Activated naive CD4-positive, alpha-beta T cell treated with anti-CD3 and anti-CD28 coated beads, Interleukin-2, amount 50 U/mL, for 72 hours (primary cell): ENCODE measurements at regions not wholly inside any gene's neighbourhood (a gene's known extent, or its start where the extent isn't known, plus 50 kb on each side); places are given as distances from the start of the nearest gene placed in this dataset.

Experiments
- ATAC-seq, 2 donors: fragments of 150-1000 bp; cut with Tn5 transposase; 2 replicates each; pipeline ENCODE4 v1.10.0; 2021; ENCODE audit warnings: mild to moderate bottlenecking in 2 of 2, moderate library complexity in 2 of 2
- DNase-seq, 2 donors: peaks; one replicate each; pipeline ENCODE4 v3.0.0; 2021 to 2022; ENCODE audit warnings: low spot score in 2 of 2
- H3K27ac Mint-ChIP-seq, 2 donors: one replicate each; pipeline ENCODE4 v1.8.0; 2022; ENCODE audit warnings: mild to moderate bottlenecking in 2 of 2, mixed read lengths in 2 of 2
- H3K36me3 Mint-ChIP-seq, 2 donors: one replicate each; pipeline ENCODE4 v1.8.0; 2022; ENCODE audit warnings: mixed read lengths in 2 of 2
- H3K9me3 Mint-ChIP-seq, 2 donors: one replicate each; pipeline ENCODE4 v1.8.0; 2022; ENCODE audit warnings: mixed read lengths in 2 of 2

DNA sequence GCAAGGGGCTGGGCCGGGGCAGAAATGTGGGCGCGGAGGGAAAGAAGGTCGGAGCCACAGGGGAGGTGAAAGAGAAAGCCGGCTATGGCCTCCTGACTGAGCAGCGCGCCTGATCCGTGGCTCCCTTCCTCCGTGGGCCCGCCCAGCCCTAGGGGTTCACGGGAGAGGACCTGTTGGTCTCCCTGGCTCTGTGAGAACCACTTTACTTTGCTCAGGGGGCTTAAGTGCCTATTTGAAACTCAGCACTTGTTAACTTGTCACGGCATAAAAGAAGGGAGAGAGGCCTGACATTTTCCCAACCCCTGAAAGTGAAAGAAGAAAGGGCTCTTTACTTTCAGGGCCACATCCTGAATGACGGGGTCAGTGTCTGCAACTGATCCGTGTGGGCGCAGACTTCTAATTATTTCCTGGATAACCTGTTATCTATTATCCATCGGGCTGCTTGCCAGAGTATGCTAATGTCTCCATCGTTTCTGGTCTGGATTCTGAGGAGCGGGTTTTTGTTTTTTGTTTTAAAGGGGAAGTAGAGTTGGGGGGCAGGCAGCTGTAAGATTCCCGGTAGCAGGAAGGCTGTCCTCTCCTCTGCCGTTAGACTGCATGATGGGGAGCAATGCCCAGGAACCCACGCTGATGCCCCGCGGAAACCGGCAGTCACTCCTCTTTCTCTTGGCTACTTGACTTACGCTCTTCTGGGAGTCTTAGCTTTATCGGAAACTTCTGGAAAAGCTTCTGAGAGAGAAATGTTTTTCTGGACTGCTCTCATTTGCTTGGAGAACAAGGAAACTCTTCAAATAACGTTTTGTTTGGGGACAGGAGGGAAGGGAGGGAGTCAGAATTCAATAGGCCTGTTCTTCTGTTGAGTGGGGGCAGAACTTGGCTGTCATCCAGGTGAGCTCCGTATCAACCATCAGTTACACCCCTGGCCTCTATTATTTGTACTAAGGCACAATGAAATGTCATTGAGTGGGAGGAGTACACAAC, 127.7 kb upstream of the MAX start:
- ATAC-seq = peak; percentile 71 to 79
- DNase-seq = peak in 1 of 2 donors; percentile 47
- peaks cover 0 to 3% of the 10 kb centered on the region in 2 donors for H3K9me3 Mint-ChIP-seq
- peak overlapping the region; percentile 89 to 97 for H3K27ac Mint-ChIP-seq
- peaks cover 0 to 6% of the 10 kb centered on the region in 2 donors for H3K36me3 Mint-ChIP-seq

- no peak overlapping the region for H3K27ac Mint-ChIP-seq
- DNase-seq (no peak), ATAC-seq (no peak)
- H3K36me3 Mint-ChIP-seq = peaks cover 0 to 6% of the 10 kb centered on the region in 2 donors
- H3K9me3 Mint-ChIP-seq = peaks cover 0 to 10% of the 10 kb centered on the region in 2 donors
Measured at GRCh38 chr14:65231286-65231980, 129.1 kb upstream of the MAX start.

DNA sequence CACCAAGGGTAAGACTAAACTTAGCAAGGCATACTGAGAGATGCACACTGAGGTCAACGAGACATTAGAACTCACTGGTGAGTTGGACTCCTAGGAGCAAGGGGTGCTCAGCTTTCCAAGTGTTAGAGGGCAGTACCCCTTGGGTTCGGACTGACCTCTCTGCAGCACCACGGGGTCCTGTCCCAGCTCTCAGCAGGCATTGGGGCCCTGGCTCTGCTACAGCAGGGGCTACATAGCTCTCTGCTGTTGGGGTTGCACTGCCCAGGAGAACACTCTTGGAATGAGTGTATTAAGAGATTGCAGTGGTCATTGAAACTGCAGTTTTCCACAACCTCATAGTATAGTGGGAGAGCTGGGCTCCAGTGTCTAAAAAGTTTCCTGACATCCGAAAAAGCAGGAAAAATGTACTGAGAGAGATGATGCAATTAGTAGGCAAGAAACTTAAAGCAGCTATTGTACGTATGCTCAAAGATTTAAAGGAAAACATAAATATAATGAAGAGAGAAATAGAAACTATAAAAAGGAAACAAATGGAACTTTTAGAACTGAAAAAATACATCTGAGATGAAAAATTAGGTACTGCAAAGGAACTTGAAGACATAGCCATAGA, 132.5 kb upstream of the MAX start:
- H3K36me3 Mint-ChIP-seq = no peaks in the 10 kb centered on the region
- no peak for ATAC-seq

DNA sequence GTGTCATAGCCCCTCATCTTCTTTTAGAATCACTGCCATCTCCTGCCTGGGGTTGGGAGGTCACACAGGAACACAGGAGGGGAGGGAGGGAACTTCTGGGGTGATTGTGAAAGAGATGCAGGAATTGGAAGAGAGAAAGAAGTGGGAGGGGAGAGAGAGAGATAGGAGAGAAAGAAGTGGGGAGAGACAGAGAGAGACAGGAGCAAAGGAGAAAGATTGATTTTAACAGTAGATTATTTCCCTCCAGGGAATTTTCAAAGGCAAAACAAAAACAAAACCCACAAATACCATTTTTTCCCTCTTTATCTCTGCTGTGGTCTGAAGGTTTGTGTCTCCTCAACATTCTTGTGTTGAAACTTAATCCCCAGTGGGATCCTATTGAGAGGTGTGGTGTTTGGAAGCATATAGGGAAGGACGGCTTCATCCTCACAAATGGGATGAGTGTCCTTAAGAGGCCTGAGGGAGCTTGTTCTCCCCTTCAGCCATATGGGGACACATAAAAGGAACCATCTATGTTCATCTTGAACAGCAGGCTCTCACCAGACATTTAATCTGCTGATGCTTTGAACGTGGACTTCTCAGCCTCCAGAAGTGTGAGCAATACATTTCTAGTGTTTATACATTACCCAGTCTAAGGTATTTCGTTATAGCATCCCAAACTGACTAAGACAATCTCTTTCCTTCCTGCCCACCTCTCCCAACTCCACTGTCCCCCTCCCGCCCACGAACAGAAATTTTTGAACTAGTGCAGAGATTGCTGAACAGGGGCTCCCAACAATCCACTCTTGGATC, 134.9 kb upstream of the MAX start:
- H3K27ac Mint-ChIP-seq = no peak overlapping the region
- peaks cover 0 to 10% of the 10 kb centered on the region in 2 donors for H3K9me3 Mint-ChIP-seq
- ATAC-seq (no peak), DNase-seq (no peak)
- H3K36me3 Mint-ChIP-seq = no peaks in the 10 kb centered on the region

More for the DNA sequence above, 132.5 kb upstream of the MAX start:
- no peak for DNase-seq
- Mint-ChIP-seq H3K9me3 (peaks cover 0 to 10% of the 10 kb centered on the region in 2 donors), H3K27ac (no peak overlapping the region)

DNA sequence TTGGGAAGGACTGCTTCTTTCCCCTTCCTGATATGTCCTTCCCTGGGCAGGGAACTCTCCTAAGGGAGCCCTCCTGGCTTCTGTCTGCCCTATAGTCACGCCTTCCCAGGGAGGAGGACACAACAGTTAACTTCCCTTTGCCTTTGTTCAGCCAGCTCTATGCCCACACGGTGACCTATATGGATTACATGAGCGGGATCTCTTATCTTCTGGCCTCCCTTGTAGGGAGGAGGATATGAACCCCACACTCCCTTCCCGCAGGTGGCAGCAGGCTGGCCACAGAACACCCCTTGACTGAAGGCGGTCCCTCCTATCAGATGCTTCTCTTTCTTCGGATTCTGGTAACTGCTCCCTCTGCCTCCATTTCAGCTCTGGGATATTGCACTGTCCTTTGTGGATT, 135.6 kb upstream of the MAX start:
- no peak for DNase-seq
- Mint-ChIP-seq H3K9me3 (peaks cover 0 to 10% of the 10 kb centered on the region in 2 donors), H3K27ac (no peak overlapping the region), H3K36me3 (no peaks in the 10 kb centered on the region)
- no peak for ATAC-seq

DNA sequence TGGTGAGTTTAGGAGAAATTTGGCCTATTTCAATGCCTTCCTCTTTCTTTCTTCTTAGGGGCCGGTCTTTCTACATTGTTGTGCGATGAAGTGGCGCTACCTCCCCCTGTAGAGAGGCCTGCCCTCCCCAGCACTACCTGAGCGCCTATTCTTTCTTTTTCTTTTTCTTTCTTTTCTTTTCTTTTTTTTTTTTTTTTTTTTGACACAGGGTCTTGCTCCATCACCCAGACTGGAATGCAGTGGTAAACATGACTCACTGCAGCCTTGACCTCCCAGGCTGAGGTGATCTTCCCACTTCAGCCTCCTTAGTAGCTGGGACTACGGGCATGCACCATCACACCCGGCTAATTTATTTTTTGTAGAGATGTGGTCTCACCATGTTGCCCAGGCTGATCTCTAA, 136.1 kb upstream of the MAX start:
- Mint-ChIP-seq H3K27ac (no peak overlapping the region), H3K36me3 (no peaks in the 10 kb centered on the region), H3K9me3 (peaks cover 0 to 10% of the 10 kb centered on the region in 2 donors)
- DNase-seq (no peak), ATAC-seq (no peak)

DNA sequence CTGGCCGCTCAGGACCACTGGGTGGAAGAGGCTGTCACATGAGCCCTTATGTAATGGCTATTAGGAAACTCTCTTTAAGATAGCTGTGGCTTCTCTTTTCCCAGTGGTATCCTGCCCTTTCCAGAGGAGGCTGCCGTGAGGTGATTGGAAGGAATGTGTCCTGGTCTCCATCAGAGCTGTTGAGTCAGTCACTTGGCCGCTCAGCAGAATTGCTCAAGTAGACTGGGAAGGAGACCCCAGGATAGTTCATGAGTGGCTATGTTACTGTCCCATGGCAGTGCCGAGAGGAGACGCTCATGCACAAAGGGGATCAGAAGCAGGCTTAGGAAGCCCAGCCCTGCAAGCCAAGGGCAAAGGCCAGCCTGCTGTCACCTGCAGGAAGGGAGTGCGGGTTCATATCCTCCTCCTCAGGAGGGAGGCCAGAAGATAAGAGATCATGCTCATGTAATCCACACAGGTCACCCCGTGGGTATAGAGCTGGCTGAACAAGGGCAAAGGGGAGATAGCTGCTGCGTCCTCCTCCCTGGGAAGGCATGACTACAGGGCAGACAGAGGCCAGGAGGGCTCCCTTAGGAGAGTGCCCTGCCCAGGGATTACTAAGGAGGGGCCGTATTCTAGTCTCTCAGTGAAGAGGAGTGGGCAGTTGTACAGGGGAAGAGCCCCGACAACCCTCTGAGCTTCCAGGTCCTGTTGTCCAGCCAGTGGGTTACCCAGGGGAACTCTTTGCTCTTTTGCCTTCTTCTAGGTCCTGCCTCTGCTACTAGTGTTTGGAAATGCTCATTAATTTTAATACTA, 137.0 kb upstream of the MAX start:
- H3K27ac Mint-ChIP-seq = no peak overlapping the region

GRCh38 chr14:65239938-65240296, 137.6 kb upstream of the MAX start:
- DNase-seq = no peak
- Mint-ChIP-seq H3K36me3 (no peaks in the 10 kb centered on the region), H3K27ac (no peak overlapping the region), H3K9me3 (peaks cover 0 to 9% of the 10 kb centered on the region in 2 donors)
- ATAC-seq = no peak

More for the DNA sequence above, 137.0 kb upstream of the MAX start:
- peaks cover 0 to 10% of the 10 kb centered on the region in 2 donors for H3K9me3 Mint-ChIP-seq
- H3K36me3 Mint-ChIP-seq = no peaks in the 10 kb centered on the region
- DNase-seq (no peak), ATAC-seq (no peak)

- DNase-seq (no peak), ATAC-seq (no peak)
- Mint-ChIP-seq H3K36me3 (no peaks in the 10 kb centered on the region), H3K9me3 (no peaks in the 10 kb centered on the region), H3K27ac (no peak overlapping the region)
Measured at GRCh38 chr14:65241125-65241752, 138.9 kb upstream of the MAX start.

GRCh38 chr14:65242732-65243134, 140.4 kb upstream of the MAX start:
- no peaks in the 10 kb centered on the region for H3K36me3 Mint-ChIP-seq
- no peak for DNase-seq
- H3K27ac Mint-ChIP-seq = no peak overlapping the region
- ATAC-seq = no peak
- H3K9me3 Mint-ChIP-seq = no peaks in the 10 kb centered on the region

DNA sequence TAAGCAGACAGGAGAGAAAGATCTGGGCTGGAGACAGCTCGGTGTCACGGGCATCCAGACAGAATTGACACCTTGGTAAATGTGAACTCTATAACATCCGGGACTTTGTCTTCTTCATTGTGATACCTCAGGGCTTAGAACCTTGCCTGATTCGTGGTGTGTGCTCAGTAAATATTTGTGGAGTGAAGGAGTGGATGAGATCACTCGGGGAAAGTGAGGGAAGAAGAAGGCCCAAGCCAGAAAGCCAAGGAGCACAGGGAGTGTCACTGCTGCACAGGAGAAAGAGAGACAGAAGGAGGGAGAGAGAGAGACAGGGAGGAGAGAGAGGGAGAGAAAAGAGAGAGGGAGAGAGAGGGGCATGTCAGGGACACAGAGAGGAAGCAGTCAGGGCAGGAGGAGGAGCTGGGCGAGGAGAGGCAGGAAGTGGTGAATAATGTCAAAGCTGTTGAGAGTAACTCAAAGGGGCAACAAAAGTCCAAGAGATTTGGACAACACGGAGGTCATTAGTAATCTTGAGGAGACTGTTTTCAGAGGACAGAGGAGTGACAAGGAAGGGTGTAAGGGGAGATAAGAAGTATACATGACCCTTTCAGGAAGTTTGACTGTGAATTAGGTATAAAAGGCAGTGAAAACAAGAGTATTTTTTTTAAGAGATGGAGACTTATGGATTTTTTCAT, 141.6 kb upstream of the MAX start:
- no peak overlapping the region for H3K27ac Mint-ChIP-seq
- ATAC-seq = peak in 1 of 2 donors; percentile 70
- H3K9me3 Mint-ChIP-seq = no peaks in the 10 kb centered on the region
- DNase-seq = no peak
- H3K36me3 Mint-ChIP-seq = no peaks in the 10 kb centered on the region

DNA sequence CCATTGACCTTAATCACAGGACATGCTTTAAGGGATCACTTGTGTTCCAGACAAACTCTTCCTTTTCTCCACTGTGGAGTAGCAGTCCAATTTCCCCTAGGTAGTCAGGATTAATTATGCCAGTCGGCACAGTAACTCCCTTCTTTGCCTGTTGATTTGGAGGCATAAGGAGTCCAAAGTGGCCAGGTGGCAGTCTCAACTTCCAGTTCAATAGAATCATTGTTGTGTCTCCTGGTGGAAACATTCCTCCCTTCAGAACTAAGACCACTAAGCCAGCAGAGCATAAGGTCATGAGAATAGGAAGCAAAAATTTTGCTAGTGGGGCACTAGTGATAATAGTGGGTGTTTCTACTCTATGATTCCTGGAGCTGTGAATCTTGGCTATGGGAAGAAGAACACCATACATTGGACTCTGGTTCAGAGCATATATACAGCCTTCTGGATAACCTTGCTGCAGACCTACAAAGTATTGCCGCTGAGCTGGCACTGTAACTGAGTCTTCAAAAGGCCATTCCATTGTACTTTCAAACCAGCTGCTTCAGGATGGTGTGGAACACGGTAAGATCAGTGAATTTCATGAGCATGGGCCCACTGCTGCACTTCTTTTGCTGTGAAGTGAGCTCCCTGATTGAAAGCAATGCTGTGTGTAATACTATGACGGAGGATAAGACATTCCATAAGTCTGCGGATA, 147.3 kb upstream of the MAX start:
- Mint-ChIP-seq H3K36me3 (no peaks in the 10 kb centered on the region), H3K9me3 (no peaks in the 10 kb centered on the region), H3K27ac (no peak overlapping the region)
- no peak for DNase-seq
- ATAC-seq = no peak

DNA sequence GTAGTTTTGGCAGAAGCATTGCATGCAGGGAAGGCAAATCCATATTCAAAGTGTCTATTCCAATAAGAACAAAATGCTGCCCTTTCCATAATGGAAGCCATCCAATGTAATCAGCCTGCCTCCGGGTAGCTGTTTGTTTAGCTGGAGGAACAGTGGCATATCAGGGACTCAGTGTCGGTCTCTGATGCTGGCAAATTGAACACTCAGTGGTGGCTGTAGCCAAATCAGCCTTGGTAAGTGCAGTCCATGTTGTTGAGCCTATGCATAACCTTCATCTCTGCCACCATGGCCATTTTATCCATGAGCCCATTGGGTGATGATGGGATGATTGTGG, 147.8 kb upstream of the MAX start:
- Mint-ChIP-seq H3K9me3 (no peaks in the 10 kb centered on the region), H3K36me3 (no peaks in the 10 kb centered on the region), H3K27ac (no peak overlapping the region)
- DNase-seq (no peak), ATAC-seq (no peak)

GRCh38 chr14:65251213-65251612, 148.9 kb upstream of the MAX start:
- DNase-seq (no peak), ATAC-seq (no peak)
- Mint-ChIP-seq H3K27ac (no peak overlapping the region), H3K36me3 (no peaks in the 10 kb centered on the region), H3K9me3 (no peaks in the 10 kb centered on the region)
